H9 (cell line): ENCODE measurements at regions not wholly inside any gene's neighbourhood (a gene's known extent, or its start where the extent isn't known, plus 50 kb on each side); places are given as distances from the start of the nearest gene placed in this dataset.

Experiments used
- DNase-seq: peaks from one replicate; pipeline ENCODE4 v3.0.0-alpha.2; 2017
- H2AFZ ChIP-seq: one replicate; pipeline ENCODE4 v1.6.1; 2013; ENCODE audit warnings: mild to moderate bottlenecking, low read length, control low read depth, moderate library complexity
- H2AK5ac ChIP-seq: 2 replicates; pipeline ENCODE4 v1.6.1; 2013; ENCODE audit warnings: low read length, control low read depth, mixed read lengths; ENCODE audit not compliant: insufficient read length
- H2BK120ac ChIP-seq: one replicate; pipeline ENCODE4 v1.6.1; 2013; ENCODE audit warnings: low read depth, mild to moderate bottlenecking, low read length, control low read depth, inconsistent platforms; ENCODE audit not compliant: poor library complexity, severe bottlenecking
- H2BK12ac ChIP-seq: 2 replicates; pipeline ENCODE4 v1.6.1; 2013; ENCODE audit warnings: low read length, control low read depth, mixed read lengths, low read depth; ENCODE audit not compliant: insufficient read length
- H2BK15ac ChIP-seq: 2 replicates; pipeline ENCODE4 v1.6.1; 2013; ENCODE audit warnings: low read depth, low read length, control low read depth
- H2BK20ac ChIP-seq: one replicate; pipeline ENCODE4 v1.6.1; 2013; ENCODE audit warnings: low read depth, mild to moderate bottlenecking, low read length, control low read depth, inconsistent platforms; ENCODE audit not compliant: poor library complexity, severe bottlenecking
- H2BK5ac ChIP-seq: 2 replicates; pipeline ENCODE4 v1.6.1; 2013; ENCODE audit warnings: low read length, control low read depth, mixed read lengths; ENCODE audit not compliant: insufficient read length
- H3K14ac ChIP-seq: 2 replicates; pipeline ENCODE4 v1.6.1; 2013; ENCODE audit warnings: low read length, control low read depth; ENCODE audit not compliant: insufficient read depth
- H3K18ac ChIP-seq: 2 replicates; pipeline ENCODE4 v1.6.1; 2013; ENCODE audit warnings: low read depth, mild to moderate bottlenecking, mixed read lengths, low read length, control low read depth; ENCODE audit not compliant: insufficient read length
- H3K23ac ChIP-seq: 2 replicates; pipeline ENCODE4 v1.6.1; 2013; ENCODE audit warnings: low read length, control low read depth, mixed read lengths, low read depth; ENCODE audit not compliant: insufficient read length
- H3K23me2 ChIP-seq: 2 replicates; pipeline ENCODE4 v1.6.1; 2013; ENCODE audit warnings: low read depth, mild to moderate bottlenecking, mixed read lengths, low read length, control low read depth; ENCODE audit not compliant: insufficient read length, poor library complexity, severe bottlenecking
- H3K27ac ChIP-seq: 2 replicates; pipeline ENCODE4 v1.5.1; 2013; ENCODE audit warnings: low read length, control low read depth, mixed read lengths, low read depth; ENCODE audit not compliant: insufficient read length
- H3K27me3 ChIP-seq: 2 replicates; pipeline ENCODE4 v1.6.1; 2013; ENCODE audit warnings: low read length, control low read depth, inconsistent platforms; ENCODE audit not compliant: insufficient read depth
- H3K4ac ChIP-seq: 2 replicates; pipeline ENCODE4 v1.6.1; 2013; ENCODE audit warnings: low read depth, mild to moderate bottlenecking, control low read depth, inconsistent platforms, low read length, moderate library complexity
- H3K4me1 ChIP-seq: 2 replicates; pipeline ENCODE4 v1.6.1; 2013; ENCODE audit warnings: low read length, control low read depth, inconsistent platforms; ENCODE audit not compliant: insufficient read depth
- H3K4me2 ChIP-seq: 2 replicates; pipeline ENCODE4 v1.6.1; 2013; ENCODE audit warnings: low read length, control low read depth, mixed read lengths; ENCODE audit not compliant: insufficient read length, insufficient read depth
- H3K56ac ChIP-seq: 2 replicates; pipeline ENCODE4 v1.6.1; 2013; ENCODE audit warnings: low read depth, mild to moderate bottlenecking, mixed read lengths, low read length, control low read depth; ENCODE audit not compliant: insufficient read length
- H3K79me1 ChIP-seq: 2 replicates; pipeline ENCODE4 v1.6.1; 2013; ENCODE audit warnings: low read depth, mild to moderate bottlenecking, moderate library complexity, low read length, control low read depth, inconsistent platforms; ENCODE audit not compliant: insufficient read depth, poor library complexity, severe bottlenecking
- H3K79me2 ChIP-seq: 2 replicates; pipeline ENCODE4 v1.6.1; 2013; ENCODE audit warnings: low read length, control low read depth, inconsistent platforms; ENCODE audit not compliant: insufficient read depth
- H3K9ac ChIP-seq: 2 replicates; pipeline ENCODE4 v1.6.1; 2013; ENCODE audit warnings: low read length, control low read depth, mixed read lengths; ENCODE audit not compliant: insufficient read length; ENCODE audit errors: extremely low read depth
- H3K9me3 ChIP-seq: one replicate; pipeline ENCODE4 v1.6.1; 2013; ENCODE audit warnings: low read depth, low read length, inconsistent platforms; ENCODE audit not compliant: control insufficient read depth
- H3T11ph ChIP-seq: one replicate; pipeline ENCODE4 v1.6.1; 2013; ENCODE audit warnings: mild to moderate bottlenecking, low read length, control low read depth, inconsistent platforms
- H4K20me1 ChIP-seq: one replicate; pipeline ENCODE4 v1.6.1; 2013; ENCODE audit not compliant: control insufficient read depth, insufficient read length, insufficient read depth
- H4K5ac ChIP-seq: 2 replicates; pipeline ENCODE4 v1.6.1; 2013; ENCODE audit warnings: low read depth, mild to moderate bottlenecking, mixed read lengths, low read length, control low read depth; ENCODE audit not compliant: insufficient read length
- H4K8ac ChIP-seq: replicated peaks from 2 replicates; pipeline ENCODE4 v1.6.1; 2013; ENCODE audit warnings: low read length, control low read depth, mixed read lengths, low read depth; ENCODE audit not compliant: insufficient read length
- H4K91ac ChIP-seq: 2 replicates; pipeline ENCODE4 v1.6.1; 2013; ENCODE audit warnings: low read depth, mild to moderate bottlenecking, moderate library complexity, mixed read lengths, low read length, control low read depth; ENCODE audit not compliant: insufficient read length
- H3K27ac Mint-ChIP-seq, 3 experiments: 2 replicates in 2 of 3; 3 replicates in 1 of 3; pipeline ENCODE4 v1.8.0; 2020 to 2021; ENCODE audit warnings: mixed read lengths in 3 of 3, mild to moderate bottlenecking in 1 of 3, moderate library complexity in 1 of 3
- H3K27me3 Mint-ChIP-seq: 2 replicates; pipeline ENCODE4 v1.8.0; 2021; ENCODE audit warnings: low read depth, mild to moderate bottlenecking, moderate library complexity, mixed read lengths
- H3K36me3 Mint-ChIP-seq, 3 experiments: 2 replicates in 2 of 3; 3 replicates in 1 of 3; pipeline ENCODE4 v1.8.0; 2020 to 2021; ENCODE audit warnings: low read depth in 3 of 3, mixed read lengths in 3 of 3; ENCODE audit not compliant: insufficient read depth in 1 of 3
- H3K4me1 Mint-ChIP-seq, 2 experiments: 2 replicates each; pipeline ENCODE4 v1.8.0; 2020; ENCODE audit warnings: mixed read lengths in 2 of 2
- H3K4me3 Mint-ChIP-seq, 2 experiments: 2 replicates in 1 of 2; 3 replicates in 1 of 2; pipeline ENCODE4 v1.8.0; 2020 to 2021; ENCODE audit warnings: mild to moderate bottlenecking in 2 of 2, mixed read lengths in 2 of 2, moderate library complexity in 1 of 2
- H3K9me3 Mint-ChIP-seq, 2 experiments: 2 replicates in 1 of 2; 3 replicates in 1 of 2; pipeline ENCODE4 v1.8.0; 2020; ENCODE audit warnings: mild to moderate bottlenecking in 2 of 2, mixed read lengths in 2 of 2, moderate library complexity in 1 of 2
- CTCF ChIP-seq: fragments of 200-600 bp; sonication (generic); conservative IDR thresholded peaks from 3 replicates; pipeline ENCODE4 v1.8.0; 2021; ENCODE audit warnings: antibody characterized with exemption, mild to moderate bottlenecking
- WGBS: extraction: QIAGEN DNeasy Blood & Tissue Kit; methylation state at CpG from one replicate; pipeline ENCODE4 v1.1.7; 2013; ENCODE audit warnings: missing lambda C conversion rate, low lambda C conversion rate, mixed read lengths; ENCODE audit not compliant: insufficient read length; ENCODE audit errors: extremely low coverage; 5-methylcytosine and 5-hydroxymethylcytosine counted together

- Histone ChIP-seq H2AK5ac (no peak overlapping the region), H4K91ac (no peak overlapping the region), H3K4ac (no peak overlapping the region), H3K9me3 (peaks cover 55% of the 10 kb centered on the region), H2BK120ac (no peak overlapping the region), H3K27ac (no peak overlapping the region), H3K23me2 (no peaks in the 10 kb centered on the region), H3K79me2 (no peaks in the 10 kb centered on the region), H2AFZ (no peak overlapping the region), H2BK15ac (no peak overlapping the region), H3K27me3 (no peaks in the 10 kb centered on the region), H3T11ph (no peak overlapping the region), H4K8ac (no peak overlapping the region), H3K56ac (no peak overlapping the region), H3K9ac (no peak overlapping the region), H4K5ac (no peak overlapping the region), H2BK20ac (no peak overlapping the region), H3K4me1 (no peaks in the 10 kb centered on the region), H3K79me1 (no peaks in the 10 kb centered on the region), H2BK5ac (no peak overlapping the region), H3K14ac (no peak overlapping the region), H3K23ac (no peak overlapping the region), H3K4me2 (no peak overlapping the region), H4K20me1 (no peaks in the 10 kb centered on the region), H3K18ac (no peak overlapping the region), H2BK12ac (no peak overlapping the region)
- WGBS, result no CpG with 5 or more reads among the region's 7 CpGs
- Mint-ChIP-seq H3K27me3 (peaks cover 10% of the 10 kb centered on the region), H3K36me3 (peaks cover 8 to 26% (median 22%) of the 10 kb centered on the region in 3 experiments), H3K27ac (no peak overlapping the region), H3K9me3 (peaks cover 81 to 86% of the 10 kb centered on the region in 2 experiments), H3K4me1 (no peaks in the 10 kb centered on the region), H3K4me3 (no peak overlapping the region)
- TF ChIP-seq CTCF, result no peak
- DNase-seq, result no peak
Observed at GRCh38 chr1:143721024-143721373, 250.8 kb downstream of the FAM72C start.
